ENCODE measurements at regions not wholly inside any gene's neighbourhood (a gene's known extent, or its start where the extent isn't known, plus 50 kb on each side); places are given as distances from the start of the nearest gene placed in this dataset.

DNA sequence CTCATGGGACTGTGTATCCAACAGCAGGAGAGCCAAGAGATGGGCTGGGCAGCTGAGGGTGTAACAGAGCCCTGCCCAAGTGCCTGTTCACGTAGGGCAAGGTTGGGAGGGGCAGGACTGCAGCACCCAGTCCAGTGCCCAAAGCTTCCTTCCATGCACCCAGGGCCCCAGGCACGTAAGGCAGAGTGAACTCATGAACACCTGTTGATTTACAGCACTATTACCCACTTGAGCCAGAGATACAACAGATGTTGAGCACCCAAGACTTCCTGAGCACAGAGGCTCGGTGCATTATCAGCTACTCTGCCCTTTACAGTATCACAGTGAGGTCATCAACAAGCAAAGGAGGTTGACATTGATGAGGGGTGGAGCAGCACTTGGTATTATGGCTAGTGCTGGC lies 50.2 kb upstream of the FHL2 start:
- POLR2A ChIA-PET = no interaction called here
- no TSS peak for BruUV-seq (replicated peaks)
- Histone ChIP-seq H3K27ac (ENCODE audit: low read depth, low read length) (no peak overlapping the region), H3K9ac (ENCODE audit: low read length) (no peak overlapping the region), H2AFZ (ENCODE audit: low read depth, low read length, poor library complexity, severe bottlenecking) (no peak overlapping the region), H3K9me3 (ENCODE audit: control insufficient read depth in 1 of 2, insufficient read depth in 1 of 2, low read depth in 1 of 2, low read length in 2 of 2) (no peaks in the 10 kb centered on the region), H3K4me1 (ENCODE audit: control insufficient read depth in 1 of 2, insufficient read depth in 2 of 2, low read length in 2 of 2) (peaks cover 0 to 10% of the 10 kb centered on the region in 2 experiments; a peak in 1 of 4 replicates), H3K9me2 (ENCODE audit: insufficient read depth) (no peaks in the 10 kb centered on the region), H3K4me3 (replicated peaks in 1 of 2; ENCODE audit: low read depth in 1 of 2, low read length in 2 of 2) (no peak overlapping the region), H3K79me2 (ENCODE audit: insufficient read depth, low read length) (no peaks in the 10 kb centered on the region), H3K4me2 (ENCODE audit: low read length) (no peak overlapping the region), H4K20me1 (ENCODE audit: insufficient read depth) (no peaks in the 10 kb centered on the region), H3K27me3 (ENCODE audit: insufficient read depth, low read length) (no peaks in the 10 kb centered on the region), H3K36me3 (ENCODE audit: control insufficient read depth in 1 of 2, insufficient read depth in 2 of 2, low read length in 2 of 2) (no peaks in the 10 kb centered on the region)
- intact Hi-C loops (cut with micrococcal nuclease) = no loop called here
- TF ChIP-seq TCF7L2 (IDR thresholded peaks at IDR 0.05; ENCODE audit: borderline replicate concordance, extremely low read depth, insufficient read depth, insufficient read length) (no peak), ZFX (IDR thresholded peaks at IDR 0.05) (no peak), POLR2A (IDR thresholded peaks at IDR 0.05; ENCODE audit: borderline replicate concordance, extremely low read depth, insufficient read depth, insufficient read length) (no peak), CEBPB (IDR thresholded peaks at IDR 0.05; ENCODE audit: low read depth) (no peak), POLR2AphosphoS5 (IDR thresholded peaks at IDR 0.05; ENCODE audit: low read depth, low read length) (no peak), FOSL1 (IDR thresholded peaks at IDR 0.05; ENCODE audit: low read depth) (no peak), ELF1 (IDR thresholded peaks at IDR 0.05; ENCODE audit: borderline replicate concordance, low read depth) (no peak), SIN3A (IDR thresholded peaks at IDR 0.05; ENCODE audit: low read depth) (no peak), ZNF274 (IDR thresholded peaks at IDR 0.05; ENCODE audit: low read depth, low read length) (no peak), EGR1 (IDR thresholded peaks at IDR 0.05; ENCODE audit: low read depth) (no peak), SP1 (IDR thresholded peaks at IDR 0.05; ENCODE audit: low read depth) (no peak), JUND (IDR thresholded peaks at IDR 0.05) (no peak)
- TF ChIP-seq, protein P1, sequence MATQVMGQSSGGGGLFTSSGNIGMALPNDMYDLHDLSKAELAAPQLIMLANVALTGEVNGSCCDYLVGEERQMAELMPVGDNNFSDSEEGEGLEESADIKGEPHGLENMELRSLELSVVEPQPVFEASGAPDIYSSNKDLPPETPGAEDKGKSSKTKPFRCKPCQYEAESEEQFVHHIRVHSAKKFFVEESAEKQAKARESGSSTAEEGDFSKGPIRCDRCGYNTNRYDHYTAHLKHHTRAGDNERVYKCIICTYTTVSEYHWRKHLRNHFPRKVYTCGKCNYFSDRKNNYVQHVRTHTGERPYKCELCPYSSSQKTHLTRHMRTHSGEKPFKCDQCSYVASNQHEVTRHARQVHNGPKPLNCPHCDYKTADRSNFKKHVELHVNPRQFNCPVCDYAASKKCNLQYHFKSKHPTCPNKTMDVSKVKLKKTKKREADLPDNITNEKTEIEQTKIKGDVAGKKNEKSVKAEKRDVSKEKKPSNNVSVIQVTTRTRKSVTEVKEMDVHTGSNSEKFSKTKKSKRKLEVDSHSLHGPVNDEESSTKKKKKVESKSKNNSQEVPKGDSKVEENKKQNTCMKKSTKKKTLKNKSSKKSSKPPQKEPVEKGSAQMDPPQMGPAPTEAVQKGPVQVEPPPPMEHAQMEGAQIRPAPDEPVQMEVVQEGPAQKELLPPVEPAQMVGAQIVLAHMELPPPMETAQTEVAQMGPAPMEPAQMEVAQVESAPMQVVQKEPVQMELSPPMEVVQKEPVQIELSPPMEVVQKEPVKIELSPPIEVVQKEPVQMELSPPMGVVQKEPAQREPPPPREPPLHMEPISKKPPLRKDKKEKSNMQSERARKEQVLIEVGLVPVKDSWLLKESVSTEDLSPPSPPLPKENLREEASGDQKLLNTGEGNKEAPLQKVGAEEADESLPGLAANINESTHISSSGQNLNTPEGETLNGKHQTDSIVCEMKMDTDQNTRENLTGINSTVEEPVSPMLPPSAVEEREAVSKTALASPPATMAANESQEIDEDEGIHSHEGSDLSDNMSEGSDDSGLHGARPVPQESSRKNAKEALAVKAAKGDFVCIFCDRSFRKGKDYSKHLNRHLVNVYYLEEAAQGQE (IDR thresholded peaks at IDR 0.05; ENCODE audit: low read depth) = no peak
- TF ChIP-seq, protein P2, sequence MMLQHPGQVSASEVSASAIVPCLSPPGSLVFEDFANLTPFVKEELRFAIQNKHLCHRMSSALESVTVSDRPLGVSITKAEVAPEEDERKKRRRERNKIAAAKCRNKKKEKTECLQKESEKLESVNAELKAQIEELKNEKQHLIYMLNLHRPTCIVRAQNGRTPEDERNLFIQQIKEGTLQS (IDR thresholded peaks at IDR 0.05) = no peak
- TF ChIP-seq, protein P3, sequence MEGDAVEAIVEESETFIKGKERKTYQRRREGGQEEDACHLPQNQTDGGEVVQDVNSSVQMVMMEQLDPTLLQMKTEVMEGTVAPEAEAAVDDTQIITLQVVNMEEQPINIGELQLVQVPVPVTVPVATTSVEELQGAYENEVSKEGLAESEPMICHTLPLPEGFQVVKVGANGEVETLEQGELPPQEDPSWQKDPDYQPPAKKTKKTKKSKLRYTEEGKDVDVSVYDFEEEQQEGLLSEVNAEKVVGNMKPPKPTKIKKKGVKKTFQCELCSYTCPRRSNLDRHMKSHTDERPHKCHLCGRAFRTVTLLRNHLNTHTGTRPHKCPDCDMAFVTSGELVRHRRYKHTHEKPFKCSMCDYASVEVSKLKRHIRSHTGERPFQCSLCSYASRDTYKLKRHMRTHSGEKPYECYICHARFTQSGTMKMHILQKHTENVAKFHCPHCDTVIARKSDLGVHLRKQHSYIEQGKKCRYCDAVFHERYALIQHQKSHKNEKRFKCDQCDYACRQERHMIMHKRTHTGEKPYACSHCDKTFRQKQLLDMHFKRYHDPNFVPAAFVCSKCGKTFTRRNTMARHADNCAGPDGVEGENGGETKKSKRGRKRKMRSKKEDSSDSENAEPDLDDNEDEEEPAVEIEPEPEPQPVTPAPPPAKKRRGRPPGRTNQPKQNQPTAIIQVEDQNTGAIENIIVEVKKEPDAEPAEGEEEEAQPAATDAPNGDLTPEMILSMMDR (IDR thresholded peaks at IDR 0.05 in 2 of 3, conservative IDR thresholded peaks at IDR 0.05 in 1 of 3; ENCODE audit: borderline replicate concordance in 1 of 3, insufficient read depth in 1 of 3, low read depth in 2 of 3, low read length in 2 of 3) = no peak
- CTCF ChIA-PET = no interaction called here
- DNase-seq (ENCODE audit: low read depth, low spot score) (no peak), ATAC-seq (no peak)
- RAD21 ChIA-PET (ENCODE audit: low non-redundant PET in 1 of 2, low total read pairs in 2 of 2, uncharacterized antibody in 2 of 2, unreplicated experiment in 2 of 2) = no interaction called here

Data from HCT116 (cell line).